HFFc6 (cell line): ENCODE measurements at regions not wholly inside any gene's neighbourhood (a gene's known extent, or its start where the extent isn't known, plus 50 kb on each side); places are given as distances from the start of the nearest gene placed in this dataset.

Experiments
- DNase-seq: peaks from one replicate; pipeline ENCODE4 v3.0.0-alpha.2; 2018
- H3K27ac Mint-ChIP-seq: 2 replicates; pipeline ENCODE4 v1.8.0; 2020; ENCODE audit warnings: mild to moderate bottlenecking, mixed read lengths
- H3K27me3 Mint-ChIP-seq: 2 replicates; pipeline ENCODE4 v1.8.0; 2021; ENCODE audit warnings: mild to moderate bottlenecking, moderate library complexity, mixed read lengths; ENCODE audit not compliant: insufficient read depth
- H3K36me3 Mint-ChIP-seq: 2 replicates; pipeline ENCODE4 v1.8.0; 2021; ENCODE audit warnings: low read depth, mixed read lengths
- H3K4me1 Mint-ChIP-seq: 2 replicates; pipeline ENCODE4 v1.8.0; 2020; ENCODE audit warnings: low read depth, mixed read lengths
- H3K4me3 Mint-ChIP-seq: 2 replicates; pipeline ENCODE4 v1.8.0; 2020; ENCODE audit warnings: mild to moderate bottlenecking, moderate library complexity, mixed read lengths
- H3K9me3 Mint-ChIP-seq: 2 replicates; pipeline ENCODE4 v1.8.0; 2020; ENCODE audit warnings: mild to moderate bottlenecking, mixed read lengths
- CTCF ChIP-seq: fragments of 200-600 bp; sonication (generic); IDR thresholded peaks from 2 replicates; pipeline ENCODE4 v1.5.0; 2021; ENCODE audit warnings: antibody characterized with exemption, mild to moderate bottlenecking

- H3K4me1 Mint-ChIP-seq: no peaks in the 10 kb centered on the region
Measured at GRCh38 chr20:12788632-12789299, 220.0 kb upstream of the SPTLC3 start.

GRCh38 chr20:12790859-12791258, 217.9 kb upstream of the SPTLC3 start:
- TF ChIP-seq CTCF: no peak
- Mint-ChIP-seq H3K9me3 (peaks cover 55% of the 10 kb centered on the region), H3K27ac (no peak overlapping the region), H3K36me3 (no peaks in the 10 kb centered on the region), H3K27me3 (no peaks in the 10 kb centered on the region), H3K4me3 (no peak overlapping the region), H3K4me1 (no peaks in the 10 kb centered on the region)
- no peak for DNase-seq

More at GRCh38 chr20:12788632-12789299, 220.0 kb upstream of the SPTLC3 start:
- Mint-ChIP-seq H3K27me3 (no peaks in the 10 kb centered on the region), H3K27ac (no peak overlapping the region), H3K4me3 (no peak overlapping the region), H3K9me3 (peaks cover 44% of the 10 kb centered on the region), H3K36me3 (no peaks in the 10 kb centered on the region)
- no peak for TF ChIP-seq CTCF
- DNase-seq: no peak

- no peak for DNase-seq
- H3K27me3 Mint-ChIP-seq: no peaks in the 10 kb centered on the region
- H3K36me3 Mint-ChIP-seq: no peaks in the 10 kb centered on the region
- H3K4me1 Mint-ChIP-seq: no peaks in the 10 kb centered on the region
- no peak for TF ChIP-seq CTCF
- H3K27ac Mint-ChIP-seq: no peak overlapping the region
- no peak overlapping the region for H3K4me3 Mint-ChIP-seq
- H3K9me3 Mint-ChIP-seq: peaks cover 46% of the 10 kb centered on the region
Measured at GRCh38 chr20:12798286-12798685, 210.5 kb upstream of the SPTLC3 start.

- H3K27ac Mint-ChIP-seq: no peak overlapping the region
- no peak for TF ChIP-seq CTCF
- no peaks in the 10 kb centered on the region for H3K4me1 Mint-ChIP-seq
- DNase-seq: no peak
- H3K27me3 Mint-ChIP-seq: no peaks in the 10 kb centered on the region; the same call in 1 of the 2 replicates
- H3K36me3 Mint-ChIP-seq: no peaks in the 10 kb centered on the region
- H3K9me3 Mint-ChIP-seq: peaks cover 52% of the 10 kb centered on the region
- H3K4me3 Mint-ChIP-seq: no peak overlapping the region
Measured at GRCh38 chr20:12808006-12808567, 200.7 kb upstream of the SPTLC3 start.

- Mint-ChIP-seq H3K4me3 (no peak overlapping the region), H3K9me3 (peaks cover 33% of the 10 kb centered on the region), H3K36me3 (no peaks in the 10 kb centered on the region; the same call in 1 of the 2 replicates), H3K4me1 (no peaks in the 10 kb centered on the region), H3K27me3 (no peaks in the 10 kb centered on the region), H3K27ac (no peak overlapping the region)
- no peak for TF ChIP-seq CTCF
- no peak for DNase-seq
Measured at GRCh38 chr20:12815231-12815768, 193.5 kb upstream of the SPTLC3 start.
